Fibroblast of skin of abdomen (primary cell): ENCODE measurements at regions not wholly inside any gene's neighbourhood (a gene's known extent, or its start where the extent isn't known, plus 50 kb on each side); places are given as distances from the start of the nearest gene placed in this dataset.
"Not testable (repeated sequence)": the region's sequence is repeated elsewhere in the genome, so short reads cannot be mapped to it uniquely, and the experiment has no call there.

Experiments used
- DNase-seq: peaks from one replicate; pipeline ENCODE4 v3.0.0-alpha.2; 2013

- no peak for DNase-seq
Measured at GRCh38 chr5:36531401-36531800, 75.0 kb upstream of the SLC1A3 start.

DNA sequence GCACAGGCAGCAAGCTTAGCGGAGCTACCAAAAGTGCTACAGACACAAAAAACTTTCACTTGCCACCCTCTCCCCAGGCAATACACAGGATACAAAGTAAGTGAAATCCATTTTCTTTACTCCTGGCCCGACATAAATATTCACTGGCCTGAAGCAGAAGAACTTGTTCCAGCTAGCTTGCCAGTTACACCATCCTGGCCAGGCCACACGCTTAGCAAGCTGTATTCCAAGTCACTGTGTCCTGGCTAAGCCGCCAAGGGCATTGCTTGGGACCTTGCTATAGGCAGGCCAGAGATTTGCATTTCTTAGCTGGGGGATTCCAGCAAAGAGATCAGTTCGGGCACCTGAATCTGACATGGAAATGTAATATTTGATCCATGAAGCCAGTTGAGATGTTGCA lies 71.0 kb upstream of the SLC1A3 start:
- no peak for DNase-seq

- no peak for DNase-seq
Measured at GRCh38 chr5:36535859-36536615, 70.4 kb upstream of the SLC1A3 start.

GRCh38 chr5:36536616-36537005 lies 69.8 kb upstream of the SLC1A3 start:
- peak; percentile 24 for DNase-seq

GRCh38 chr5:36537724-36538123 lies 68.7 kb upstream of the SLC1A3 start:
- DNase-seq = no peak

GRCh38 chr5:36552651-36553393 lies 53.6 kb upstream of the SLC1A3 start:
- peak; percentile 23 for DNase-seq

GRCh38 chr5:36555035-36555434 lies 51.4 kb upstream of the SLC1A3 start:
- DNase-seq = not testable (repeated sequence)
